GM19035 (cell line): ENCODE measurements at regions not wholly inside any gene's neighbourhood (a gene's known extent, or its start where the extent isn't known, plus 50 kb on each side); places are given as distances from the start of the nearest gene placed in this dataset.

Source experiments
- ATAC-seq: cut with Tn5 transposase; IDR thresholded peaks from one replicate; pipeline ENCODE4 v1.9.1; 2021; ENCODE audit not compliant: unreplicated experiment

GRCh38 chr17:74148901-74149596, 54.4 kb upstream of the RPL38 start:
- ATAC-seq = no peak

- ATAC-seq = no peak
Measured at GRCh38 chr17:74149597-74150427, 53.7 kb upstream of the RPL38 start.

GRCh38 chr17:74150428-74151025, 53.0 kb upstream of the RPL38 start:
- ATAC-seq = no peak

GRCh38 chr17:74151551-74152315, 51.7 kb upstream of the RPL38 start:
- no peak for ATAC-seq

GRCh38 chr17:74152591-74153455, 50.7 kb upstream of the RPL38 start:
- no peak for ATAC-seq

GRCh38 chr17:74153456-74153810, 50.0 kb upstream of the RPL38 start:
- ATAC-seq = no peak
